ENCODE measurements at regions not wholly inside any gene's neighbourhood (a gene's known extent, or its start where the extent isn't known, plus 50 kb on each side); places are given as distances from the start of the nearest gene placed in this dataset.

- H3K4me1 Mint-ChIP-seq: peaks cover 4% of the 10 kb centered on the region; the same call in 2 of the 3 replicates
Measured at GRCh38 chr2:123364243-123364896, 660.7 kb upstream of the CNTNAP5 start.

More at GRCh38 chr2:123364243-123364896, 660.7 kb upstream of the CNTNAP5 start:
- ATAC-seq (no peak), DNase-seq (ENCODE audit: low spot score) (no peak)
- Mint-ChIP-seq H3K9me3 (peaks cover 6% of the 10 kb centered on the region; the same call in 2 of the 3 replicates), H3K4me3 (no peak overlapping the region), H3K27ac (no peak overlapping the region), H3K27me3 (ENCODE audit: insufficient read depth, low read depth, poor library complexity) (peaks cover 2% of the 10 kb centered on the region), H3K36me3 (ENCODE audit: low read depth) (no peaks in the 10 kb centered on the region; the same call in 2 of the 3 replicates)
- Histone ChIP-seq H3K79me2 (replicated peaks; ENCODE audit: insufficient read depth) (no peaks in the 10 kb centered on the region), H3K27ac (ENCODE audit: low read depth) (no peak overlapping the region), H3F3A (replicated peaks; ENCODE audit: low read depth) (no peaks in the 10 kb centered on the region), H4K20me1 (replicated peaks; ENCODE audit: insufficient read depth) (no peaks in the 10 kb centered on the region), H3K36me3 (ENCODE audit: insufficient read depth) (no peaks in the 10 kb centered on the region), H3K27me3 (ENCODE audit: insufficient read depth) (no peaks in the 10 kb centered on the region), H3K4me1 (ENCODE audit: insufficient read depth) (no peaks in the 10 kb centered on the region), H2AFZ (no peak overlapping the region), H3K9me2 (ENCODE audit: insufficient read depth) (no peaks in the 10 kb centered on the region; the same call in 1 of the 2 replicates), H3K4me2 (no peak overlapping the region), H3K4me3 (no peak overlapping the region)
- TF ChIP-seq ZNF331 (CRISPR knock-in tag; IDR thresholded peaks at IDR 0.05; ENCODE audit: low read depth) (no peak), ZNF462 (CRISPR knock-in tag; IDR thresholded peaks at IDR 0.05) (no peak), NANOG (IDR thresholded peaks at IDR 0.05; ENCODE audit: borderline replicate concordance) (no peak), EZH2phosphoT487 (IDR thresholded peaks at IDR 0.05; ENCODE audit: unreplicated experiment) (no peak), STAT1 (IDR thresholded peaks at IDR 0.05; ENCODE audit: unreplicated experiment) (no peak), ETS1 (IDR thresholded peaks at IDR 0.05) (no peak), REST (IDR thresholded peaks at IDR 0.05; ENCODE audit: unreplicated experiment) (no peak), CTCF (conservative IDR thresholded peaks at IDR 0.05; ENCODE audit: low read depth in 2 of 2) (no peak), CREB1 (CRISPR knock-in tag; IDR thresholded peaks at IDR 0.05; ENCODE audit: low read depth) (no peak), EZH2 (IDR thresholded peaks at IDR 0.05; ENCODE audit: low read depth, unreplicated experiment) (no peak), POLR2AphosphoS5 (IDR thresholded peaks at IDR 0.05; ENCODE audit: low read depth) (no peak), JUNB (IDR thresholded peaks at IDR 0.05; ENCODE audit: unreplicated experiment) (no peak), ZNF114 (CRISPR knock-in tag; IDR thresholded peaks at IDR 0.05) (no peak)

Measured in GM23338 (cell line).